GM13977 (cell line): ENCODE measurements at regions not wholly inside any gene's neighbourhood (a gene's known extent, or its start where the extent isn't known, plus 50 kb on each side); places are given as distances from the start of the nearest gene placed in this dataset.
"Not testable (repeated sequence)": the region's sequence is repeated elsewhere in the genome, so short reads cannot be mapped to it uniquely, and the experiment has no call there.

Experiments
- DNase-seq: peaks from one replicate; pipeline ENCODE4 v3.0.0; 2012; ENCODE audit warnings: low spot score
- CTCF ChIP-seq: IDR thresholded peaks from 2 replicates; pipeline ENCODE4 v1.5.1; 2012; ENCODE audit warnings: mild to moderate bottlenecking, control low read depth; ENCODE audit not compliant: insufficient read depth; ENCODE audit errors: extremely low read depth, missing control alignments
- in situ Hi-C: fragments of 300-500 bp; cut with MboI; formaldehyde crosslinking; loops from one replicate; pipeline ENCODE4 v1.12.0; 2022; ENCODE audit warnings: low sequenced_read_pairs, low pct_unique_long_range_greater_than_20kb, mixed read lengths, inconsistent platforms; ENCODE audit not compliant: unreplicated experiment

GRCh38 chr7:156009569-156009968 lies 197.3 kb upstream of the SHH start:
- in situ Hi-C loops: no loop called here
- no peak for TF ChIP-seq CTCF
- no peak for DNase-seq

GRCh38 chr7:156006876-156007275 lies 194.6 kb upstream of the SHH start:
- in situ Hi-C loops, DNase-seq: not testable (repeated sequence)

- in situ Hi-C loops: no loop called here
- no peak for DNase-seq
- no peak for TF ChIP-seq CTCF
These were observed 193.8 kb upstream of the SHH start for GRCh38 chr7:156006024-156006423.

- in situ Hi-C loops: no loop called here
- TF ChIP-seq CTCF: no peak
- DNase-seq: no peak
These were observed 193.0 kb upstream of the SHH start for GRCh38 chr7:156005202-156005691.

- TF ChIP-seq CTCF: no peak
- DNase-seq: no peak
- in situ Hi-C loops: no loop called here
These were observed 192.3 kb upstream of the SHH start for GRCh38 chr7:156004265-156005201.

- no peak for TF ChIP-seq CTCF
- in situ Hi-C loops: no loop called here
- no peak for DNase-seq
These were observed 191.2 kb upstream of the SHH start for GRCh38 chr7:156003220-156004162.
